ENCODE measurements at regions not wholly inside any gene's neighbourhood (a gene's known extent, or its start where the extent isn't known, plus 50 kb on each side); places are given as distances from the start of the nearest gene placed in this dataset.

GRCh38 chr17:51419476-51419875 lies 159.1 kb downstream of the UTP18 start:
- no peak for TF ChIP-seq CTCF (IDR thresholded peaks at IDR 0.05; ENCODE audit: insufficient read depth, low read length)
- no peak for TF ChIP-seq POLR2AphosphoS5 (IDR thresholded peaks at IDR 0.05; ENCODE audit: low read depth)
- TF ChIP-seq REST (IDR thresholded peaks at IDR 0.05; ENCODE audit: insufficient replicate concordance, low read depth), result no peak
- TF ChIP-seq GABPA (IDR thresholded peaks at IDR 0.05; ENCODE audit: low read depth), result no peak
- TF ChIP-seq SPI1 (IDR thresholded peaks at IDR 0.05; ENCODE audit: borderline replicate concordance, low read depth), result no peak
